GDM1 (cell line): ENCODE measurements at regions not wholly inside any gene's neighbourhood (a gene's known extent, or its start where the extent isn't known, plus 50 kb on each side); places are given as distances from the start of the nearest gene placed in this dataset.

Experiments
- DNase-seq: peaks from one replicate; lab custom pipeline; 2025; lab: John Stamatoyannopoulos, UW

GRCh38 chr2:220224691-220225543 lies 597.5 kb downstream of the SLC4A3 start:
- DNase-seq: no peak

GRCh38 chr2:220226076-220226475 lies 598.6 kb downstream of the SLC4A3 start:
- DNase-seq: no peak

GRCh38 chr2:220226546-220226945 lies 599.1 kb downstream of the SLC4A3 start:
- no peak for DNase-seq

DNA sequence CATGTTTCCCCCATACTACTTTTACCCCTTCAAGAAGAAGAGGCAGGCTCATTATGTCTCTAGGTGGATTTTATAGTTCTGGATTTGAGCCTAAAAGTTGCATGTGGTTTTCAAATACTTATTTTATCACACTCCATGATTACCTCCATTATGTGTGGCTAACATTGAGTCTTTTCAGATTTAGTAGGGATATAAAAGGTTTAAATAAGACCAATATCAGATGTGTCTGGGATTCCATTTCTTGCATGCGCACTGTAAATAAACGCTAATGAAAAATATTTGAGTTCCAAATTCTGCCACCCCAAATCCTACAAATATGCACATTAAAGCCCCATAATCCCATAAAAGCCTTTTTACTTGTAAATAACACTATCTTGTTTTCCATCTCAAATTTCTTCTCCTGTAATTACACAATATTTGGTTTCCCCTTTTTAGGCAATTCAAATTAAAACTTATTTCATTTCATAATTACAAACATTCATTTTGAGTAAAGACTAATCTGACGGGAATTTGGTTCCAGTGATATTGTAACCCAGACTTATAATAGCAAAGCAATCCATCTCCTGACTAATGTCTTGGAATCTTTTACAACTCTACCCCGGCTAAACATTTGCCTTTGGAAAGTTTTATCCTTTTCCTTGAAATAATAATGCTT lies 600.0 kb downstream of the SLC4A3 start:
- no peak for DNase-seq

DNA sequence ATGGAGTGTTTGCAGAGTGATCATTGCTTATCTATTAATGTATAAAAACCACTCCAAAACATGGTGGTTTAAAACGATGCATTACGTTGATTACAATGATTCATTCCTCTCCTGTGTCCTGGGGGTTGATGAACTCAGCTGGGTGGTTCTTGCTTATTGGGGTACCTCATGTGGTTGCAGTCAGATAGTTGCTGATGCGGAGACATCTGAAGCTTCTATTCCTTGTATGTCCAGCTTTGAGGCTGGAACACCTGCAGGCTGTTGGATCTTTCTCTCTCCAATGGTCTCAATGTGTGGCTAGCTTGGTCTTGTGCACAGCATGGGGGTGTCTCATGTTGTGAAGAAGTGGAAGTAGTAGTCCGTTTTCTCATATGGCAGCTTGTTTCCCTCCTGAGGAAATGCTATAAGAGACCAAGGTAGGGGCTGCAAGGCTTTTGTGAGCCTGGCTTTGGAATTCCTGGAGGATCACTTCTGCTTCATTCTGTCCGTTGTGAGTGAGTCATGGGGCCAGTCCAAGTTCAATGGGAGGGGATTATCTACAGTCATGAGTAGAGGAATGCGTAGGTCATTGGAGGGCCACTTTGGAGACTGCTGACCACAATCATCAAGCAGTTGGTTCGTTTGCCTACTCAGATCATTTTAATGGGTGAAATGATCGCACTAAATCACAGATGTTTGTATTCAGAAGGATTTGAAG lies 601.0 kb downstream of the SLC4A3 start:
- no peak for DNase-seq

DNA sequence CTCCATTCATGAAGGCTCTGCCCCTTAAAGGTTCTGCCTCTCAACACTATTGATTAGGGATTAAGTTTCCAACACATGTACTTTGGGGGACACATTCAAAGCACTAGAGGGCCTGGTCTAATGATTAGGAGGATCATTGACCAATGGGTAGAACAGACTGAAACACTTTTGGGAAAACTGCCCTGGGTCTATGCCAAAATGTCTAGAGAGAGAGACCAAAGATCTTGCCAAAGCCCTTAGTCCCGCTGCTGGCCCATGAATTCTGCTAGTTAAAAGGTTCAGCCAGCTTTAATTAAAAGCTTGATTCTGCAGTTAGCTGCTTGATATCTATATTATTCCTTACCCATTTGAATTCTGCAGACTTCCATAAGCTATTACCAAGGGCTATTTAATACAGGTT lies 613.2 kb downstream of the SLC4A3 start:
- no peak for DNase-seq

GRCh38 chr2:220241423-220241822 lies 614.0 kb downstream of the SLC4A3 start:
- no peak for DNase-seq

GRCh38 chr2:220243571-220243970 lies 616.1 kb downstream of the SLC4A3 start:
- DNase-seq: no peak

DNA sequence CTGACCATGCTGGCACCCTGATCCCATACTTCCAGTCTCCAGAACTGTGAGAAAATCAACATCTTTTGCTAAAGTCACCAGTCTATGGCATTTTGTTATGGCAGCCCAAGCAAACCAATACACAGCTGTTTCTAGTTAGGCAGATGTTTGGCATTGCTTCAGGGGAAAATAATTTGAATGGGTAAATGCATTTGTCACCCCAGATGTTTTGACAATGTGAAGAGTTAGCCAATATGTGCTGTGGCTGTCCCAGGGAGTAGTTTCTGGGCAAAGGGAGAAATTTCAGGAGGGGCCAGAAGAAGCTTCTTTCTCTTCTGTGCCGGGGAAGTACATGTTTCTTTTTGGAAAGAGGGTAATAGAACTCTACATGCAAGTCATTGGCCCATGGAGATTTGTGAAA lies 619.0 kb downstream of the SLC4A3 start:
- no peak for DNase-seq

- DNase-seq: no peak
Observed at GRCh38 chr2:220247588-220248350, 620.3 kb downstream of the SLC4A3 start.

GRCh38 chr2:220259662-220260061 lies 632.2 kb downstream of the SLC4A3 start:
- no peak for DNase-seq

GRCh38 chr2:220263300-220263699 lies 635.9 kb downstream of the SLC4A3 start:
- no peak for DNase-seq

DNA sequence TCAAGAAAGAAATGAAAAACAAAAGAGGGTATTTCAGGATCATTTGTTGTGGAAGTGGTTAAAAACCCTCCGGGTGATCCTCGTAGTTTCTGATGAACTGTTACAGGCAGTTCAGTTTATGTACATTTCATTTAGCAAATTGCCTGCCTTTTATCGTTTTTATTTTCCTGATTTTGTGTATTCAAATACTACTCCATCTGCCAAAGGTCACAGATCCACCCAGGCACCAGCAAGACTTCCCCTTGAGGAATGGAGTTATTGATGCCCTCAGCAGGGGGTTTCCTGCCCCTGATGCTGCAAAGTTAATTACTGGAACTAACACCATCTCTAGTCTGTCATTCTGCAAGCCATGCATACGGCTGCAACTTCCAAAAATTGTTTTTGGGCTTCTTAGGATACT lies 641.9 kb downstream of the SLC4A3 start:
- DNase-seq: no peak

DNA sequence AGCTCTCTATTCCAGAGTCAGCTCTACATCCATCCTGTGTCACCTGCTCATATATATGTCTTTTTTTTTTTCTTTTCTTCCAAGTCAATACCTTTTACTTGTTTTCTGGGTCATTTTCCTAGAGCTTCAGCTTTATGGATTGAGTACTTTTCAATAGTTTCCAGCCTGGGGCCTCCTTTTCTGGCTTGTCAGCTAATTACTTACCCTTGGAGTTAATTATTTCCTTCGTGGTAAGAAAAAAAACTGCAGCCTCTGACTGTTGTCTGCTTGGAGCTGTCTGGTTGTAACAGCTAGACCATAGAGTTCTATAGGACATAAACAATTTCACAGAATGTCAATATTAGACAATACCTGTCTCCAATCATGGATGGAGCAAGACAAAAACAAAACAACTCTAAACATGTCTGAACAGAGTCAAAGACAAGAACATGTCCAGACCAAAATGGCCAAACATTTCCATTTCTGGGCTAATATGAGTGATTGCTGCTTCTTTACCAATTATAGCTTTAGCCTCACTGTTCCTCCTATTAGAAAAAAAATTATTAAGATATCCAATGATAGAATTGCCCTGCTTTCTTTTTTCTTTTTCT lies 643.1 kb downstream of the SLC4A3 start:
- DNase-seq: no peak

- DNase-seq: no peak
Observed at GRCh38 chr2:220272656-220273055, 645.2 kb downstream of the SLC4A3 start.

- no peak for DNase-seq
Observed at GRCh38 chr2:220273082-220273481, 645.7 kb downstream of the SLC4A3 start.

DNA sequence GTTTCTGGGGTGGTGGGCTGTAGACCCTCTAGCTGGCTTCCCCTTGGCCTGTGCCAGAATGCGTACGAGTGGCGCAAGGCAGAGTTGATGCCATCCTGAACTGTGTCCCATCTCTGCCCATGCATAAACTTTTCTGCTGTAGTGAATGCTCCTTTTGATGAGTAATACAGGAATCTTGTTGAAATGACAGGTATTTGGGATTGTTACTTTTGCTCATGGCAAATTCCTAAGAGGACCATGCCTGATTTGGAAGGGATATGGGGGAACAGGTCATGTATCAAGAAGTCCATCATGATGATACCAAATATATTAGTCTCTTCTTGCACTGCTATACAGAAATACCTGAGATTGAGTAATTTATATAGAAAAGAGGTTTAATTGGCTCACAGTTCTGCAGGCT lies 648.0 kb downstream of the SLC4A3 start:
- DNase-seq: no peak

GRCh38 chr2:220276741-220277444 lies 649.5 kb downstream of the SLC4A3 start:
- no peak for DNase-seq

GRCh38 chr2:220277445-220277975 lies 650.1 kb downstream of the SLC4A3 start:
- DNase-seq: no peak

DNA sequence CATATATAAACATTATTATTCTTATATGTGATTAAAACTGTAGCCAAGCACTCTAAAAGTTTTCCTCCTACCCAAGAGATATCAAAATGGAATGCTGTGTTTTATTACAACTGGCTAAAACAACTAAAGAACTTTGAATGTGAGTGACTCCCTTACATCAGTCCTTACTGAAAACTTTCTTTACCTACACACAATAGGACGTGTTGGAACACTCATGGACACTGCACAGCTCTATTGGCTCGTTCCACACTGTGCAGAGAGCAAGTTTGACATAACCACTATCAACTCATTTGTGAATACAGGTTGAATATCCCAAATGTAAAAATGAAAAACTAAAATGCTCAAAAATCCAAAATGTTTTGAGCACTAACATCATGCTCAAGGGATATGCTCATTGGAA lies 650.6 kb downstream of the SLC4A3 start:
- DNase-seq: no peak

DNA sequence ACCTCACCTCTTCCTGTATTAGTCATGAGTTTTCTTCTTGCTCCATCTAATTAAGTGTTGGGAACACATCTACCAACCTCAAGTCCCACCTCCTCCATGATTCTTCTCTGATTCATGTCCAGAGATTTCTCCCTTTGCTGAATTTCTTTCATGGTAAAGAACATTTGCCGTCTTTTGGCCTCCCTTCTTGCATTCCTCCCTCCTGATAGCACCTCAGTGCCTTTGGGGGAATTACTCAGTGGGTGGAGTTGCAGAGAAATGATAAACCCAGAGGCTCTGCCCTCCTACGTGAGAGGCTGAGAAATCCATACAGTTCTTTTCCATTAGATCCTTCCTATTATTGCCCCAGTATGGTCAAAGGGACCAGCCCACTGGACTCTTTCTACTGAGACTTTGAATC lies 651.9 kb downstream of the SLC4A3 start:
- DNase-seq: no peak
